Psoas muscle (tissue), 7 donors: ENCODE measurements at regions not wholly inside any gene's neighbourhood (a gene's known extent, or its start where the extent isn't known, plus 50 kb on each side); places are given as distances from the start of the nearest gene placed in this dataset.
"Not testable (repeated sequence)": the region's sequence is repeated elsewhere in the genome, so short reads cannot be mapped to it uniquely, and the experiment has no call there.

ENCODE experiments used
- ATAC-seq, 4 donors: fragments of 200-7000 bp; cut with Tn5 transposase; one replicate each; pipeline ENCODE4 v1.9.1; 2020; ENCODE audit warnings: moderate library complexity in 3 of 4, mild to moderate bottlenecking in 2 of 4
- DNase-seq, 2 donors: peaks; one replicate each; pipeline ENCODE4 v3.0.0-alpha.2; 2020
- H3K27ac ChIP-seq: fragments of 200-600 bp; one replicate; pipeline ENCODE4 v1.8.0; 2022
- H3K27me3 ChIP-seq, 3 donors: fragments of 200-600 bp in 1 of 3; one replicate each; pipeline versions ENCODE4 v1.6.1 to v1.8.0; 2013 to 2022; ENCODE audit warnings: low read length in 2 of 3, mild to moderate bottlenecking in 2 of 3, moderate library complexity in 1 of 3; ENCODE audit not compliant: insufficient read depth in 3 of 3
- H3K36me3 ChIP-seq, 2 donors: fragments of 200-600 bp in 1 of 2; one replicate each; pipeline versions ENCODE4 v1.6.1 to v1.8.0; 2013 to 2022; ENCODE audit warnings: low read depth in 1 of 2, mild to moderate bottlenecking in 1 of 2, moderate library complexity in 1 of 2; ENCODE audit not compliant: insufficient read depth in 1 of 2
- H3K4me1 ChIP-seq: fragments of 200-600 bp; one replicate; pipeline ENCODE4 v1.8.0; 2022
- H3K4me3 ChIP-seq: fragments of 200-600 bp; one replicate; pipeline ENCODE4 v1.8.0; 2022; ENCODE audit warnings: mild to moderate bottlenecking
- H3K9me3 ChIP-seq: fragments of 200-600 bp; one replicate; pipeline ENCODE4 v1.8.0; 2022
- CTCF ChIP-seq: fragments of 200-600 bp; IDR thresholded peaks from one replicate; pipeline ENCODE4 v1.8.0; 2022; ENCODE audit warnings: antibody characterized with exemption
- WGBS, 3 donors: extraction: QIAGEN DNeasy Blood & Tissue Kit; methylation state at CpG; one replicate each; pipeline versions ENCODE4 v1.1.6 to v1.1.7; 2013; 5-methylcytosine and 5-hydroxymethylcytosine counted together
- intact Hi-C, 2 donors: fragments of 100-400 bp; cut with DNase I; formaldehyde crosslinking; loops; one replicate each; pipeline versions ENCODE4 v1.11.0 to v1.14.2; 2022
- donor health status: healthy with polysubstance abuse.
- donor health status: DM: no; HTN: no; CAD: no; lungs with moderate emphysema.
- donor health status: Bipolar disorder and iron deficiency.
- donor health status: healthy.
- donor health status: DM: yes; HTN: yes; CAD: no.
- donor health status: DM: no; HTN: no; CAD: no.
- donor health status: DM: yes; HTN: yes; CAD: no.

GRCh38 chr1:18574754-18575153 lies 55.9 kb upstream of the PAX7 start:
- WGBS, 3 donors: 66 to 85% (median 69%) methylated on average over 5 of the region's 5 CpGs
- H3K4me3 ChIP-seq: no peak overlapping the region
- intact Hi-C loops: loop anchor here in 1 of 2 donors (10.0 kb wide), 2 partner anchors 910 to 1080 kb away; no protein-coding TSS in a partner anchor
- DNase-seq (no peak), ATAC-seq (no peak)
- H3K36me3 ChIP-seq: no peaks in the 10 kb centered on the region
- H3K27ac ChIP-seq: no peak overlapping the region
- peaks cover 0 to 9% (median 2%) of the 10 kb centered on the region in 3 donors for H3K27me3 ChIP-seq
- no peak for TF ChIP-seq CTCF
- no peaks in the 10 kb centered on the region for H3K9me3 ChIP-seq
- no peaks in the 10 kb centered on the region for H3K4me1 ChIP-seq

GRCh38 chr1:18575620-18576019 lies 55.0 kb upstream of the PAX7 start:
- Histone ChIP-seq H3K9me3 (no peaks in the 10 kb centered on the region), H3K4me3 (no peak overlapping the region), H3K4me1 (no peaks in the 10 kb centered on the region), H3K27ac (no peak overlapping the region), H3K36me3 (no peaks in the 10 kb centered on the region), H3K27me3 (peaks cover 0 to 16% (median 2%) of the 10 kb centered on the region in 3 donors)
- peak; percentile 55 for TF ChIP-seq CTCF
- DNase-seq (no peak), ATAC-seq (peak in 1 of 4 donors; percentile 32)
- intact Hi-C loops: loop anchor here in 1 of 2 donors (10.0 kb wide), 2 partner anchors 911 to 1081 kb away; no protein-coding TSS in a partner anchor
- 15 to 35% (median 18%) methylated on average over 8 of the region's 8 CpGs for WGBS, 3 donors

- DNase-seq: no peak
- H3K27ac ChIP-seq: no peak overlapping the region
- H3K36me3 ChIP-seq: no peaks in the 10 kb centered on the region
- TF ChIP-seq CTCF: no peak
- H3K4me3 ChIP-seq: no peak overlapping the region
- H3K4me1 ChIP-seq: no peaks in the 10 kb centered on the region
- no peak for ATAC-seq
- intact Hi-C loops: loop anchor here in 1 of 2 donors (10.0 kb wide), 2 partner anchors 913 to 1083 kb away; no protein-coding TSS in a partner anchor
- no peaks in the 10 kb centered on the region for H3K9me3 ChIP-seq
- 56 to 68% (median 60%) methylated on average over 6 of the region's 6 CpGs for WGBS, 3 donors
- peaks cover 0 to 24% (median 0%) of the 10 kb centered on the region in 3 donors for H3K27me3 ChIP-seq
Observed at GRCh38 chr1:18578271-18578670, 52.4 kb upstream of the PAX7 start.

- H3K27me3 ChIP-seq: peaks cover 0 to 21% (median 0%) of the 10 kb centered on the region in 3 donors
- 74 to 78% (median 74%) methylated on average over 7 of the region's 7 CpGs for WGBS, 3 donors
Observed at GRCh38 chr1:18579267-18579666, 51.4 kb upstream of the PAX7 start.

GRCh38 chr1:18580047-18580446 lies 50.6 kb upstream of the PAX7 start:
- H3K27ac ChIP-seq: no peak overlapping the region
- intact Hi-C loops: no loop called here
- H3K4me1 ChIP-seq: no peaks in the 10 kb centered on the region
- H3K27me3 ChIP-seq: peaks cover 0 to 21% (median 0%) of the 10 kb centered on the region in 3 donors
- WGBS, 3 donors: 48 to 59% (median 59%) methylated on average over 7 of the region's 7 CpGs
- DNase-seq (no peak), ATAC-seq (no peak)
- no peak for TF ChIP-seq CTCF
- no peaks in the 10 kb centered on the region for H3K9me3 ChIP-seq
- H3K4me3 ChIP-seq: no peak overlapping the region
- H3K36me3 ChIP-seq: no peaks in the 10 kb centered on the region

More at GRCh38 chr1:18579267-18579666, 51.4 kb upstream of the PAX7 start:
- not testable (repeated sequence) for H3K9me3 ChIP-seq, H3K36me3 ChIP-seq, ATAC-seq, H3K4me3 ChIP-seq, H3K27ac ChIP-seq, DNase-seq, H3K4me1 ChIP-seq
- intact Hi-C loops: loop anchor here in 1 of 2 donors (10.0 kb wide), 2 partner anchors 914 to 1084 kb away; no protein-coding TSS in a partner anchor
